ENCODE measurements at regions not wholly inside any gene's neighbourhood (a gene's known extent, or its start where the extent isn't known, plus 50 kb on each side); places are given as distances from the start of the nearest gene placed in this dataset.
"Not testable (repeated sequence)": the region's sequence is repeated elsewhere in the genome, so short reads cannot be mapped to it uniquely, and the experiment has no call there.

GRCh38 chr2:156781677-156782076, 345.5 kb downstream of the GPD2 start:
- DNase-seq, result not testable (repeated sequence)

- DNase-seq, result no peak
Measured at GRCh38 chr2:156784020-156784701, 348.0 kb downstream of the GPD2 start.

GRCh38 chr2:156787517-156787916, 351.3 kb downstream of the GPD2 start:
- no peak for DNase-seq

- no peak for DNase-seq
Measured at GRCh38 chr2:156790343-156791037, 354.3 kb downstream of the GPD2 start.

GRCh38 chr2:156792242-156792840, 356.2 kb downstream of the GPD2 start:
- DNase-seq, result no peak

GRCh38 chr2:156797832-156798231, 361.7 kb downstream of the GPD2 start:
- DNase-seq, result no peak

- DNase-seq, result no peak
Measured at GRCh38 chr2:156800065-156800653, 364.0 kb downstream of the GPD2 start.

- DNase-seq, result no peak
Measured at GRCh38 chr2:156800781-156801361, 364.7 kb downstream of the GPD2 start.

GRCh38 chr2:156803243-156803642, 367.1 kb downstream of the GPD2 start:
- no peak for DNase-seq

GRCh38 chr2:156803967-156804366, 367.8 kb downstream of the GPD2 start:
- DNase-seq, result no peak

GRCh38 chr2:156810094-156810493, 373.9 kb downstream of the GPD2 start:
- peak; percentile 1 for DNase-seq

- DNase-seq, result no peak
Measured at GRCh38 chr2:156812496-156812895, 376.3 kb downstream of the GPD2 start.

GRCh38 chr2:156817430-156817829, 381.3 kb downstream of the GPD2 start:
- DNase-seq, result no peak

- no peak for DNase-seq
Measured at GRCh38 chr2:156818221-156818620, 382.0 kb downstream of the GPD2 start.

- peak; percentile 79 for DNase-seq
Measured at GRCh38 chr2:156818944-156819343, 382.8 kb downstream of the GPD2 start.

GRCh38 chr2:156826341-156826933, 390.3 kb downstream of the GPD2 start:
- DNase-seq, result peak; percentile 89

GRCh38 chr2:156834431-156834830, 398.3 kb downstream of the GPD2 start:
- no peak for DNase-seq

GRCh38 chr2:156837635-156838370, 401.6 kb downstream of the GPD2 start:
- peak; percentile 1 for DNase-seq

GRCh38 chr2:156841321-156841720, 405.1 kb downstream of the GPD2 start:
- no peak for DNase-seq

GRCh38 chr2:156845806-156846558, 409.8 kb downstream of the GPD2 start:
- no peak for DNase-seq

GRCh38 chr2:156852210-156852609, 405.3 kb upstream of the GALNT5 start:
- no peak for DNase-seq

Measured in fibroblast of upper back skin (primary cell).